DOHH2 (cell line): ENCODE measurements at regions not wholly inside any gene's neighbourhood (a gene's known extent, or its start where the extent isn't known, plus 50 kb on each side); places are given as distances from the start of the nearest gene placed in this dataset.

Source experiments
- CTCF ChIP-seq: fragments of 200-600 bp; sonication (generic); IDR thresholded peaks from one replicate; pipeline ENCODE4 v1.5.1; 2014; ENCODE audit warnings: antibody characterized with exemption, mild to moderate bottlenecking, low read depth, low read length; ENCODE audit not compliant: poor library complexity, severe bottlenecking
- EZH2phosphoT487 ChIP-seq: fragments of 200-600 bp; sonication (generic); IDR thresholded peaks from 2 replicates; pipeline ENCODE4 v1.6.1; 2017; ENCODE audit warnings: borderline replicate concordance, mild to moderate bottlenecking, antibody characterized with exemption, low read length, moderate library complexity, mixed read lengths

GRCh38 chr12:107570721-107571120 lies 114.9 kb upstream of the PWP1 start:
- TF ChIP-seq CTCF (no peak), EZH2phosphoT487 (no peak)
